Adrenal gland (tissue), 5 donors: ENCODE measurements at regions not wholly inside any gene's neighbourhood (a gene's known extent, or its start where the extent isn't known, plus 50 kb on each side); places are given as distances from the start of the nearest gene placed in this dataset.

Experiments
- POLR2A ChIP-seq, 2 donors: fragments of 450-650 bp; IDR thresholded peaks; one replicate each; pipeline ENCODE4 v1.6.1; 2017; ENCODE audit warnings: antibody characterized with exemption in 2 of 2, mild to moderate bottlenecking in 2 of 2, moderate library complexity in 1 of 2
- TF ChIP-seq, protein P1 (sequence below), 6 experiments: fragments of 450-650 bp in 4 of 6; fragments of 200-600 bp in 2 of 6; sonication (generic) in 1 of 6; IDR thresholded peaks; 1 replicate in 5 of 6; 2 replicates in 1 of 6; pipeline versions ENCODE4 v1.5.1 to v1.8.0; 2016 to 2021; ENCODE audit warnings: antibody characterized with exemption in 6 of 6, mild to moderate bottlenecking in 2 of 6, moderate library complexity in 1 of 6
- donor health status: DM: no; HTN: no; CAD: no.

DNA sequence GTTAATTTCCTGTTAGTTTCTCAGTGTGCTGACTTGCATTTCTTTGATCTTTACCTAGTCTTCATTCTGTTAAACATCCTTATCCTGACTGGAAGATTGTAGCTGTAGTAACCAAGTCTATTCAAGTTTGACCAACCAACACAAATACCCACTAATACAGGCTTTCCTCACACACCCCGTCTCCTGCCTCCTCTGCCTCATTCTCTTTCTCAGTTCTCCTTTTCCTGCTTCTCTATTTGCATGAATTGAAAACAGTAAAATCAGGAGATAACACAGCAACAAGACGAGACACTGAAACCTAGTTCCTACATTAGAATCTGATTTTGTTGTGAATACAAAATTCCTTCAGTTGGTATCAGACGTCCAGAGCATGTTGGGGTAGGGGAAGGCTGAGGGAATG, 116.9 kb upstream of the ARPP21 start:
- TF ChIP-seq, protein P1, sequence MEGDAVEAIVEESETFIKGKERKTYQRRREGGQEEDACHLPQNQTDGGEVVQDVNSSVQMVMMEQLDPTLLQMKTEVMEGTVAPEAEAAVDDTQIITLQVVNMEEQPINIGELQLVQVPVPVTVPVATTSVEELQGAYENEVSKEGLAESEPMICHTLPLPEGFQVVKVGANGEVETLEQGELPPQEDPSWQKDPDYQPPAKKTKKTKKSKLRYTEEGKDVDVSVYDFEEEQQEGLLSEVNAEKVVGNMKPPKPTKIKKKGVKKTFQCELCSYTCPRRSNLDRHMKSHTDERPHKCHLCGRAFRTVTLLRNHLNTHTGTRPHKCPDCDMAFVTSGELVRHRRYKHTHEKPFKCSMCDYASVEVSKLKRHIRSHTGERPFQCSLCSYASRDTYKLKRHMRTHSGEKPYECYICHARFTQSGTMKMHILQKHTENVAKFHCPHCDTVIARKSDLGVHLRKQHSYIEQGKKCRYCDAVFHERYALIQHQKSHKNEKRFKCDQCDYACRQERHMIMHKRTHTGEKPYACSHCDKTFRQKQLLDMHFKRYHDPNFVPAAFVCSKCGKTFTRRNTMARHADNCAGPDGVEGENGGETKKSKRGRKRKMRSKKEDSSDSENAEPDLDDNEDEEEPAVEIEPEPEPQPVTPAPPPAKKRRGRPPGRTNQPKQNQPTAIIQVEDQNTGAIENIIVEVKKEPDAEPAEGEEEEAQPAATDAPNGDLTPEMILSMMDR (IDR thresholded peaks at IDR 0.05) = no peak
- TF ChIP-seq POLR2A (IDR thresholded peaks at IDR 0.05) = no peak
